ENCODE measurements at regions not wholly inside any gene's neighbourhood (a gene's known extent, or its start where the extent isn't known, plus 50 kb on each side); places are given as distances from the start of the nearest gene placed in this dataset.

DNA sequence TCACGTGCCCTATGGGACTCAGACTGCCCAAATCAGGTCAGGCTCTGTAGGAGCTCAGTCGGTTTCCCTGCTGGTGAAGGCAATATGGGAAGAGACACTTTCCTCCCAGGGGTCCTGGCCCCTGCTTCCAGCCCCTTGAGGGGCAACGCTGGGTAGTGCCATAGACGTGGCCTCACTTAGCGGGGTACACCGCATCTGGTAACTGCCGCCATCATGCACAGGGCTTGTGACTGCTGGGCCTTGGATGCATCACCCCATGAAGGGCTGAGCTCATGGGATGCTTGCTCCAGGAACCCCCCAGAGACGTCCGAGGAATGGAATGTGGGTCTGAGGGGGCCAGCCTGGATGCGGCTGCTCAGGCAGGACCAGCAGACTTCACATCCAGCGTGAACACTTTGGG, 127.3 kb upstream of the HDAC4 start:
- no peak overlapping the region for H3K4me3 ChIP-seq
- no peak for DNase-seq (ENCODE audit: low spot score in 2 of 2)
- H3K36me3 ChIP-seq = no peaks in the 10 kb centered on the region
- 88 to 90% methylated on average over 5 to 11 of the region's 11 CpGs for WGBS, 2 donors
- TF ChIP-seq, protein P1, sequence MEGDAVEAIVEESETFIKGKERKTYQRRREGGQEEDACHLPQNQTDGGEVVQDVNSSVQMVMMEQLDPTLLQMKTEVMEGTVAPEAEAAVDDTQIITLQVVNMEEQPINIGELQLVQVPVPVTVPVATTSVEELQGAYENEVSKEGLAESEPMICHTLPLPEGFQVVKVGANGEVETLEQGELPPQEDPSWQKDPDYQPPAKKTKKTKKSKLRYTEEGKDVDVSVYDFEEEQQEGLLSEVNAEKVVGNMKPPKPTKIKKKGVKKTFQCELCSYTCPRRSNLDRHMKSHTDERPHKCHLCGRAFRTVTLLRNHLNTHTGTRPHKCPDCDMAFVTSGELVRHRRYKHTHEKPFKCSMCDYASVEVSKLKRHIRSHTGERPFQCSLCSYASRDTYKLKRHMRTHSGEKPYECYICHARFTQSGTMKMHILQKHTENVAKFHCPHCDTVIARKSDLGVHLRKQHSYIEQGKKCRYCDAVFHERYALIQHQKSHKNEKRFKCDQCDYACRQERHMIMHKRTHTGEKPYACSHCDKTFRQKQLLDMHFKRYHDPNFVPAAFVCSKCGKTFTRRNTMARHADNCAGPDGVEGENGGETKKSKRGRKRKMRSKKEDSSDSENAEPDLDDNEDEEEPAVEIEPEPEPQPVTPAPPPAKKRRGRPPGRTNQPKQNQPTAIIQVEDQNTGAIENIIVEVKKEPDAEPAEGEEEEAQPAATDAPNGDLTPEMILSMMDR (IDR thresholded peaks at IDR 0.05) = no peak
- TF ChIP-seq EP300 (IDR thresholded peaks at IDR 0.05) (no peak), POLR2A (IDR thresholded peaks at IDR 0.05) (no peak)
- no peaks in the 10 kb centered on the region for H3K27me3 ChIP-seq
- H3K4me1 ChIP-seq = peaks cover 0 to 16% (median 3%) of the 10 kb centered on the region in 4 donors
- H3K9me3 ChIP-seq = peaks cover 0 to 20% (median 0%) of the 10 kb centered on the region in 4 donors
- no peak overlapping the region for H3K27ac ChIP-seq

DNA sequence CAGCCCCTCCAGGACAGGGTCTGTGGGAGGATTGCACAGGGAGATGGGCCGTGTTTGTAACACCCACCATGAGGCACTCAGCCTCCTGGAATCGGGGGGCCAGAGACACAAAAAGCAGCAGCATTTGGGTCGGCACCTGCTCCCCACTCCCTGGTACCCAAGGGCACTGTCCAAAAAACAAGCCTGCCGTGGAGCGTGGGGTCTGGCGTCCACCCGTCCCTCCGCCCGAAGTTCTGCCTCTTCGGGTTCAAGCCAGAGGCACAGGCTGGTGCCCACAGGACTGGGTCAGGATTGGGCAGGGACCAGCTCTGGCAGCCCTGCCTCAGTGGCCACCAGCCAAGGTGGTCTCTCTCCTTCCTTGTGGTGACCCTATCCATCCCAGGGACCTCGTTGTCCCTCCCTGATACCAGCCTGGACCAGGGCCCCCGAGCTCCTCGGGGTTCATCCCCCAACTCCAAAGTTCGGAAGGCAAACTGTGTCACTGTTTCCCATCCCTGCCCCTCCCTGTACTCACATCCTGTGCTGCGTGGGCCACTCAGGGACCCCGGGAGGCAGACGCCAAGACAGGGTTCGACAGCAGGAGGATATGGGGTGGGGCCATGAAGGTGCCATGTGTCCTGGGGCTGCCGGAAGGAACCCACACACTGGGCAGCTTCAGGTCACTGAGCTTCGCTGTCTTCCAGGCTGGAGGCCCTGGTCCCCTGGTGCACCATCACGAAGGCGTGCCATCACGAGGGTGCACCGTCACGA, 126.0 kb upstream of the HDAC4 start:
- no peak overlapping the region for H3K27ac ChIP-seq
- no peak for TF ChIP-seq POLR2A (IDR thresholded peaks at IDR 0.05)
- no peak overlapping the region for H3K4me3 ChIP-seq
- no peak for DNase-seq (ENCODE audit: low spot score in 2 of 2)
- H3K9me3 ChIP-seq = peaks cover 0 to 19% (median 0%) of the 10 kb centered on the region in 4 donors
- no peaks in the 10 kb centered on the region for H3K27me3 ChIP-seq
- peaks cover 0 to 3% (median 0%) of the 10 kb centered on the region in 4 donors for H3K4me1 ChIP-seq
- WGBS, 2 donors = 90 to 93% methylated on average over 16 to 21 of the region's 25 CpGs
- no peaks in the 10 kb centered on the region for H3K36me3 ChIP-seq

DNA sequence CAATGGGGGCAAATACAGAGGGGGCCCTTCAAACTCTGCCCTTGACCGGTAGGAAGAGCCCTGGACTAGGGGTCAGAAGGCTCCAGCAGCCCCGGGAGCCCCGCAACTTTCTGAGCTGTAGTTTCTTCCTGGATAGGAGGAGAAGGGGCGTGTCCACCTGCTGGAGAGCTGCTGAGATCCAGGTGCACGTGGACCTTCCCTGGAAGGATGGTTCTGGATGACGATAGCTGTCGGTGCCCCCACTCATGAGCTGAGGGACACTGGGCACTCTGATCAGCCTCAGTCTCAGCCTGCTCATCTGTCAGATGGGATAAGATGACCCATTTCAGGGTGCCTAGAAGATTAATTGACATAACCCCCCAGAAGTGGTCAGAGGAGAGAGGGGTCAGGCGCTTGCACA, 125.2 kb upstream of the HDAC4 start:
- no peaks in the 10 kb centered on the region for H3K27me3 ChIP-seq
- TF ChIP-seq POLR2A (IDR thresholded peaks at IDR 0.05) (no peak), EP300 (IDR thresholded peaks at IDR 0.05) (no peak)
- TF ChIP-seq, protein P1 (IDR thresholded peaks at IDR 0.05) = no peak
- H3K4me1 ChIP-seq = no peaks in the 10 kb centered on the region
- DNase-seq (ENCODE audit: low spot score in 2 of 2) = no peak
- no peaks in the 10 kb centered on the region for H3K36me3 ChIP-seq
- H3K4me3 ChIP-seq = no peak overlapping the region
- 70 to 76% methylated on average over 5 to 8 of the region's 8 CpGs for WGBS, 2 donors
- H3K9me3 ChIP-seq = peaks cover 0 to 11% (median 0%) of the 10 kb centered on the region in 4 donors
- H3K27ac ChIP-seq = no peak overlapping the region

DNA sequence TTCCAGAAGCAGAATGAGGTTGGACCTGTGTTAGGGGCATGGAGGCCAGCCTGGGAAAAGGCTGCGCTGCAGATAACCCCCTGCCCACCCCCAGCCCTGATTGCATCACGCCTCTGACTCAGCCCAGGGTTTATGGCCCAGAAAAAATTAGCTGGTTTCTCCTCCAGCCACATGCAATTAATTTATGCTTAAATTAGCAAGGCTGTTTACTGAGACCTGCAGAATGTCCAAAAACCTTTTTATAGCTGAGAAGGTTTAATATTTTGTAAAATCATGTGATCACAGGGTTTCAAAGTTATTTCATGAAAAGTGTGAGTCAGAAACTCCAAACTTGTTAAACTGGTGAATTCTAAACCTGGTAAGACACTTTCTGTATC, 123.1 kb upstream of the HDAC4 start:
- Histone ChIP-seq H3K27ac (no peak overlapping the region), H3K4me3 (no peak overlapping the region), H3K9me3 (no peaks in the 10 kb centered on the region), H3K36me3 (no peaks in the 10 kb centered on the region), H3K4me1 (no peaks in the 10 kb centered on the region), H3K27me3 (no peaks in the 10 kb centered on the region)
- TF ChIP-seq EP300 (IDR thresholded peaks at IDR 0.05) = no peak
- TF ChIP-seq, protein P1 (IDR thresholded peaks at IDR 0.05) = no peak
- TF ChIP-seq POLR2A (IDR thresholded peaks at IDR 0.05) = no peak
- WGBS, 2 donors = 41 to 55% methylated on average over 2 of the region's 2 CpGs
- DNase-seq (ENCODE audit: low spot score in 2 of 2) = no peak

DNA sequence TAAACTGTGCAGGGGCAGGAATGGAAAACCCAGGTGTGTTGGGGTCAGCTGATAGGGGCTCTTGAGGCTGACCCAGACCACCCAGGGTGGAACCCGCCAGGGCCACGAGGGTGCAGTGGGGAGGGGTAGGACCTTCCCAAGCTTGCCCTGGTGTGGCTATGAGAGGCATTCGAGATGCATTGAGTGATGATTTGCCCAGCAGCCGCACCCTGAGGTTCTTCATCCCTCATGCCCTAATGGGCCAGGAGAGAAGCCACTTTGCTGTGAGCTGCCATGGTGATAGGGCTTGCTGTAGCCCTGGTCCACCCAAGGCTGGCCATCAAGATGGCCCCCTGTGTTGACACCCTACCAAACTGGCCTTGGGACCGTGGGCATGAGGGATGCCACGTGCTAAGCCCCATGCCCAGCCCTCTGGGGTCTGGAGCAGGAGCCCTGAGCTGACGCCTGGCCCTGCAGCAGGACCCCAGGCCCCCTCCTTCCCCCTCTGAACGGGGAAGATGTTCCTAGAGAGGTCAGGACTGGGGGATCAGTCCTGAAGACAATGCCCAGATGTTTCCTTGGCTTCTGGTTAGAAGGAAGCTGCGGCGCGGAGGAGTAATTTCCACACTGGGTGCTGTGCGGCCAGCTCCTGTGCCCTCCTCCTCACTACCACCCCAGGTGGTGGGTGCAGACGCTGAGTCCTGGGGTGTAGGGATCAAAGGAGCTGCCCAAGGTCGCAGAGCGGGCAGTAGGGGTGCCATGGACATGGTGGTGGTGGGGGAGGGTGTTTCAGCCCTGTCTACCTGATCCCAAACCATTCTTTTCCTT, 122.5 kb upstream of the HDAC4 start:
- TF ChIP-seq, protein P1 (IDR thresholded peaks at IDR 0.05) = no peak
- TF ChIP-seq EP300 (IDR thresholded peaks at IDR 0.05) (no peak), POLR2A (IDR thresholded peaks at IDR 0.05) (no peak)
- WGBS, 2 donors = 69 to 77% methylated on average over 15 of the region's 15 CpGs
- DNase-seq (ENCODE audit: low spot score in 2 of 2) = no peak

More for the DNA sequence above, 122.5 kb upstream of the HDAC4 start:
- Histone ChIP-seq H3K4me1 (no peaks in the 10 kb centered on the region), H3K9me3 (no peaks in the 10 kb centered on the region), H3K27ac (no peak overlapping the region), H3K36me3 (no peaks in the 10 kb centered on the region), H3K27me3 (no peaks in the 10 kb centered on the region), H3K4me3 (no peak overlapping the region)

All from tibial nerve (tissue), 4 donors.